ENCODE measurements at regions not wholly inside any gene's neighbourhood (a gene's known extent, or its start where the extent isn't known, plus 50 kb on each side); places are given as distances from the start of the nearest gene placed in this dataset.

DNA sequence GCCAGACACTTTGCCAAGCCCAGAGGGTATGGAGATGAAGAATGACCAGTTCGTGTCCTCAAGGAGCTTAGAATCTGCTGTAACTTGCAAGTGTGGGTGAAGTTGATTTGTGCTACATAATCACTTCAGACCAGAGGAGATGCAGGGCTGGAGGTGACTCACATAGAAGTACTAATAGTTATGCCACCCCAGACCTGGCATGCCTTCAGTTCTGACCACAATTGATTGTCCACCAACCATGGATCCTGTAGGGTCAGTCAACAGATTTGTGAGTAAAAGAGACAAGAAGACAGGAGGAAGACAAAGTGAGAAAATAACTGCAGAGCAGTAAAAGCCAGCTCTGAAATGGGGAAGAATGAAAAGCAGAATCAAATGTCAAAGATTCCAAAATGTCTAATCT lies 51.2 kb upstream of the BMPER start:
- Mint-ChIP-seq H3K4me3 (ENCODE audit: low read depth) (no peak overlapping the region), H3K27me3 (ENCODE audit: low read depth) (peaks cover 2% of the 10 kb centered on the region), H3K9me3 (no peaks in the 10 kb centered on the region), H3K4me1 (ENCODE audit: low read depth) (no peaks in the 10 kb centered on the region), H3K27ac (no peak overlapping the region), H3K36me3 (ENCODE audit: low read depth) (no peaks in the 10 kb centered on the region)
- no peak for DNase-seq (ENCODE audit: low spot score)
- intact Hi-C loops (cut with micrococcal nuclease): no loop called here

DNA sequence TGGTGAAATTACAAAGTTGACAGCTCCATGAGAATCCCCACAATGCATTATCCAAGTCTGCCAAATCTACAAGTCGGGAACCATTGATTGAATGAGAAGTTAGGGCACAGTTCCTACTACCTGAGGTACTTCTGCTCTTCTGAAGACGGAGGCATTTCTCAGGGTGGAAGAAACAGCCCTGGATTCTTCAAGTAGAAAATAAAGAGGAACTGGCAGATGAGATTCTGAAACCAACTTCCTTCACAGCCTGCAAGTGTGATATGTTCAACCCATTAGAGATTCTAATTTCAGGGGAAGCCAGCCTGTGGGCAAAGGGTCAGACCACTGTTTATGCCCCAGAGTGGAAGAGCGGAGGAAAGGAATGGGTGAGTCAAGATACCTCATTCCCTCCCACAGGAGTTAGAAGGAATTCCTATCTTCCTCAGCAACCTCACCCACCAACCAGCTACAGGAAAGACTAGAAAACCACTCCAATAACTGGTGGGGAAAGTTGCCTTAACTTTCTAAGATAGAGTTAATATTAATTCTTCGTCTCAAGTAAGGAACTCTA lies 50.5 kb upstream of the BMPER start:
- Mint-ChIP-seq H3K36me3 (ENCODE audit: low read depth) (no peaks in the 10 kb centered on the region), H3K4me1 (ENCODE audit: low read depth) (no peaks in the 10 kb centered on the region), H3K9me3 (no peaks in the 10 kb centered on the region), H3K27ac (no peak overlapping the region), H3K4me3 (ENCODE audit: low read depth) (no peak overlapping the region), H3K27me3 (ENCODE audit: low read depth) (peaks cover 2% of the 10 kb centered on the region)
- DNase-seq (ENCODE audit: low spot score): no peak
- intact Hi-C loops (cut with micrococcal nuclease): no loop called here
